Pancreas (tissue), 10 donors: ENCODE measurements at regions not wholly inside any gene's neighbourhood (a gene's known extent, or its start where the extent isn't known, plus 50 kb on each side); places are given as distances from the start of the nearest gene placed in this dataset.

Source experiments
- ATAC-seq, 4 donors: fragments of 200-7000 bp; cut with Tn5 transposase; one replicate each; pipeline versions ENCODE4 v1.8.0 to v1.9.1; 2020; ENCODE audit warnings: mild to moderate bottlenecking in 4 of 4, moderate library complexity in 4 of 4
- DNase-seq, 6 donors: peaks; one replicate each; pipeline ENCODE4 v3.0.0-alpha.2; 2020
- FAIRE-seq: peaks from 2 replicates; lab custom pipeline; 2012; peaks lifted over from hg19 to GRCh38; lab: Jason Lieb, UNC
- H3K27ac ChIP-seq, 4 donors: fragments of 200-600 bp; sonication (generic); 1 replicate in 3 of 4; 2 replicates in 1 of 4; pipeline versions ENCODE4 v1.5.0 to v1.8.0; 2020
- H3K27me3 ChIP-seq, 4 donors: fragments of 200-600 bp; one replicate each; pipeline ENCODE4 v1.8.0; 2021
- H3K36me3 ChIP-seq, 3 donors: fragments of 200-600 bp; sonication (generic) in 1 of 3; one replicate each; pipeline versions ENCODE4 v1.5.0 to v1.8.0; 2020 to 2021
- H3K4me1 ChIP-seq, 3 donors: fragments of 200-600 bp; one replicate each; pipeline ENCODE4 v1.8.0; 2021
- H3K4me3 ChIP-seq, 4 donors: fragments of 200-600 bp; sonication (generic) in 2 of 4; one replicate each; pipeline versions ENCODE4 v1.5.0 to v1.8.0; 2020 to 2021
- H3K9me3 ChIP-seq, 4 donors: fragments of 200-600 bp; one replicate each; pipeline ENCODE4 v1.8.0; 2021
- CTCF ChIP-seq, 4 donors: fragments of 200-600 bp; sonication (generic) in 3 of 4; IDR thresholded peaks; one replicate each; pipeline versions ENCODE4 v1.5.0 to v1.8.0; 2021; ENCODE audit warnings: antibody characterized with exemption in 4 of 4
- WGBS, 2 donors: extraction: QIAGEN DNeasy Blood & Tissue Kit; methylation state at CpG; one replicate each; pipeline ENCODE4 v1.1.7; 2013; 5-methylcytosine and 5-hydroxymethylcytosine counted together
- intact Hi-C, 3 donors: fragments of 100-400 bp; cut with DNase I; formaldehyde crosslinking; loops; one replicate each; pipeline versions ENCODE4 v1.11.1 to v1.14.2; 2022
- donor health status: healthy with polysubstance abuse.
- donor health status: DM: no; HTN: no; CAD: no; lungs with moderate emphysema.
- donor health status: DM: no; HTN: no; CAD: no.
- donor health status: control.
- donor health status: control.
- donor health status: Bipolar disorder and iron deficiency.
- donor health status: DM: yes; HTN: yes; CAD: no.
- donor health status: DM: no; HTN: no; CAD: no.
- donor health status: DM: no; HTN: no; CAD: no.
- donor health status: DM: yes; HTN: yes; CAD: no.

- ATAC-seq (no peak), DNase-seq (no peak), FAIRE-seq (no peak)
- no peaks in the 10 kb centered on the region for H3K9me3 ChIP-seq
- WGBS, 2 donors, result 26 to 35% methylated on average over 2 of the region's 2 CpGs
- intact Hi-C loops, result no loop called here
- TF ChIP-seq CTCF (IDR thresholded peaks at IDR 0.05), result no peak
- H3K4me1 ChIP-seq, result no peaks in the 10 kb centered on the region
- no peaks in the 10 kb centered on the region for H3K36me3 ChIP-seq
- no peak overlapping the region for H3K27ac ChIP-seq
- no peak overlapping the region for H3K4me3 ChIP-seq
- no peaks in the 10 kb centered on the region for H3K27me3 ChIP-seq
Measured at GRCh38 chr13:104691767-104692467, 1625.7 kb upstream of the SLC10A2 start.

- H3K36me3 ChIP-seq, result no peaks in the 10 kb centered on the region
- no peak overlapping the region for H3K27ac ChIP-seq
- no peak for TF ChIP-seq CTCF (IDR thresholded peaks at IDR 0.05)
- no peaks in the 10 kb centered on the region for H3K27me3 ChIP-seq
- 73 to 80% methylated on average over 3 of the region's 3 CpGs for WGBS, 2 donors
- intact Hi-C loops, result no loop called here
- no peak for FAIRE-seq
- no peak for ATAC-seq
- no peak for DNase-seq
- H3K4me3 ChIP-seq, result no peak overlapping the region
- no peaks in the 10 kb centered on the region for H3K9me3 ChIP-seq
- H3K4me1 ChIP-seq, result no peaks in the 10 kb centered on the region
Measured at GRCh38 chr13:104686484-104686883, 1620.3 kb upstream of the SLC10A2 start.

DNA sequence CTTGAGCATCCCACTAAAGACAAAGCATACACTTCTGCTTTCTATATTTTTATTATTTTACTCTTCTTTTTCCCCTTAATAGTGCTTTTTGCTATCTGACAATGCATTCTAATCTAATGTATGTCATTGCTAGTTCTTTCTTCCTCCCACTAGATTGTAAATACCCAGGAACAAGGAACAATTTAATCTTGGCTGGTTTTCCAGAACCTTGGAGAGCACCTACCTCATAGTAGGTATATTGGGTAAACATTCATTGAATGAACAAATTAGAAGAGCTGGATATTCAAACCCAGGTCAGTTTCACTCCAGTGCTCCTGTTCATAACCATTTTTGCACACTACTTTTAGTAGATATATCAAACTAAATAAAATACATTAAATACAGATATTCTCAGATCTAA lies 1617.6 kb upstream of the SLC10A2 start:
- no peak for DNase-seq
- no peak for TF ChIP-seq CTCF (IDR thresholded peaks at IDR 0.05)
- no peak for FAIRE-seq
- Histone ChIP-seq H3K4me1 (no peaks in the 10 kb centered on the region), H3K36me3 (no peaks in the 10 kb centered on the region), H3K27me3 (no peaks in the 10 kb centered on the region), H3K27ac (no peak overlapping the region), H3K9me3 (no peaks in the 10 kb centered on the region), H3K4me3 (no peak overlapping the region)
- intact Hi-C loops, result no loop called here
- no peak for ATAC-seq

DNA sequence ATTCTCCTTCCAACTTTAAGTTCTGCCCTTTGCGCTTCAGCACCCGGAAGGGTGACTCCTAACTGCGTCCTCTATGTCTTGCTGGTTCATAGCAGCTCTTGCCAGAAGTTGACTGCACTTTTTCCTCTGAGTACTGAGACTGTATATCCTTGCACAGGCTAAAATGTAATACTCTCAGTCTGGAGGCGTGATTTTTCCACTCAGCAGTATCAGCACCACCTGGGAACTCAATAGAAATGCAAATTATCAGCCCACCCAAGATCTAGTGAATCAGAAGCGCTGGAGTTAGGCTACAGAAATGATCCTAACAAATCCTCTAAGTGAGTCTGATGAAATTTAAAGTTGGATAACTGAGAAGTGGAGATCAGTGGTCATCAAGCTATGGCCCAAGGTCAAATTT lies 1611.9 kb upstream of the SLC10A2 start:
- intact Hi-C loops, result no loop called here
- Histone ChIP-seq H3K4me1 (no peaks in the 10 kb centered on the region), H3K36me3 (no peaks in the 10 kb centered on the region), H3K4me3 (no peak overlapping the region), H3K9me3 (no peaks in the 10 kb centered on the region), H3K27ac (no peak overlapping the region), H3K27me3 (no peaks in the 10 kb centered on the region)
- no peak for FAIRE-seq
- ATAC-seq, result no peak
- no peak for DNase-seq
- no peak for TF ChIP-seq CTCF (IDR thresholded peaks at IDR 0.05)
- WGBS, 2 donors, result 88 to 94% methylated on average over 5 of the region's 5 CpGs

DNA sequence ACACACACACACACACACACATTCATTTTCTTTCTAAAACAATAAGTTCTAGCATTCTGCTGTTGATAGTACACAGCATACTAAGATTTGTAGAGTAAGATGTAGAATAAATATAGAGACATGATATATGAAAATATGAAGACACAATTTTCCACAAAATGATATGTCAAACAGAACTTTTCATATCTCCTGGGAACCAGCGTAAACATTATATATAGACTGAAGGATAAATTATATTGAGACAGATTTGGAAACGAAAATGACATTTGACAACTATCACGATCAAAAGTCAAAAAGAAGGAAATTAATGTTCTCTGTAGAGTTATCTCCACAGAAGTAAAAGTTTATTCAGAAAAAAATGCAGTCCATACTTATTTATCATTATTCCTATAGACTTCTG lies 1605.7 kb upstream of the SLC10A2 start:
- ATAC-seq, result no peak
- Histone ChIP-seq H3K9me3 (no peaks in the 10 kb centered on the region), H3K4me1 (no peaks in the 10 kb centered on the region), H3K36me3 (no peaks in the 10 kb centered on the region), H3K4me3 (no peak overlapping the region), H3K27ac (no peak overlapping the region), H3K27me3 (no peaks in the 10 kb centered on the region)
- DNase-seq, result no peak
- no peak for TF ChIP-seq CTCF (IDR thresholded peaks at IDR 0.05)
- 52 to 67% methylated on average over 3 of the region's 3 CpGs for WGBS, 2 donors
- FAIRE-seq, result no peak
- intact Hi-C loops, result no loop called here
